WTC11 (cell line): ENCODE measurements at regions not wholly inside any gene's neighbourhood (a gene's known extent, or its start where the extent isn't known, plus 50 kb on each side); places are given as distances from the start of the nearest gene placed in this dataset.

Experiments used
- FOXJ3 ChIP-seq: sonication (generic); formaldehyde crosslinking; IDR thresholded peaks from 2 replicates; pipeline ENCODE4 v1.9.0; 2021; ENCODE audit warnings: missing genetic modification reagents, mild to moderate bottlenecking, borderline replicate concordance
- SMAD3 ChIP-seq: sonication (generic); formaldehyde crosslinking; IDR thresholded peaks from 2 replicates; pipeline ENCODE4 v1.8.0; 2022; ENCODE audit warnings: missing genetic modification reagents, mild to moderate bottlenecking, borderline replicate concordance
- TF ChIP-seq, protein P1 (sequence below): sonication (generic); formaldehyde crosslinking; conservative IDR thresholded peaks from 2 replicates; pipeline ENCODE4 v1.8.1; 2023; ENCODE audit warnings: mild to moderate bottlenecking, low read depth, missing genetic modification reagents, moderate library complexity
- TF ChIP-seq, protein P2 (sequence below): sonication (generic); formaldehyde crosslinking; IDR thresholded peaks from 2 replicates; pipeline ENCODE4 v1.8.0; 2023; ENCODE audit warnings: missing genetic modification reagents
- TF ChIP-seq, protein P3 (sequence below): sonication (generic); formaldehyde crosslinking; IDR thresholded peaks from 2 replicates; pipeline ENCODE4 v1.8.1; 2023; ENCODE audit warnings: mild to moderate bottlenecking, moderate library complexity, missing genetic modification reagents
- TF ChIP-seq, protein P4 (sequence below): sonication (generic); formaldehyde crosslinking; IDR thresholded peaks from 2 replicates; pipeline ENCODE4 v1.8.1; 2022; ENCODE audit warnings: low read depth, mild to moderate bottlenecking, moderate library complexity, missing genetic modification reagents, borderline replicate concordance
- TF ChIP-seq, protein P5 (sequence below): fragments of 250-450 bp; sonication (Bioruptor Pico); IDR thresholded peaks from 2 replicates; pipeline ENCODE4 v2.1.2; 2022; ENCODE audit warnings: mild to moderate bottlenecking, moderate library complexity
- TF ChIP-seq, protein P6 (sequence below): sonication (generic); formaldehyde crosslinking; IDR thresholded peaks from 2 replicates; pipeline ENCODE4 v1.8.0; 2022; ENCODE audit warnings: mild to moderate bottlenecking, missing genetic modification reagents

DNA sequence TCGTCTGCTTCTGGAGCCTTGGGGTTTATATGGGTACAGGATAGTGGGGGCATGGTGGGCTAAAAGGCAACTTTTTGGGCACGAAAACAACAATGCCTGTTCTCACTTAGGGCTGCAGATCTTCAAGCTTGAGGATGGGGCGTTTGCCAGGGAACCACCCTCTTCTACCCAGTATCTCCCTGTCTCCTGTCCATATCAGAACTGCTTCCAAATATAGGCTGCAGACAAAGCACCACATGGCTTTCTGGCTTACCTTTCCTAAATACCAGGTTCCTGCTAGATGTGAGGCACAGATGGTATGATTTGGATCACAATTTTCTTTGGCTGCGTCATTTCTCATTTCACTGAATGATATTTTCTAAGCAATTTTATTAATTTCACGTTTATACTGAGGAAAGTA lies 70.4 kb downstream of the CMAS start:
- TF ChIP-seq, protein P1, sequence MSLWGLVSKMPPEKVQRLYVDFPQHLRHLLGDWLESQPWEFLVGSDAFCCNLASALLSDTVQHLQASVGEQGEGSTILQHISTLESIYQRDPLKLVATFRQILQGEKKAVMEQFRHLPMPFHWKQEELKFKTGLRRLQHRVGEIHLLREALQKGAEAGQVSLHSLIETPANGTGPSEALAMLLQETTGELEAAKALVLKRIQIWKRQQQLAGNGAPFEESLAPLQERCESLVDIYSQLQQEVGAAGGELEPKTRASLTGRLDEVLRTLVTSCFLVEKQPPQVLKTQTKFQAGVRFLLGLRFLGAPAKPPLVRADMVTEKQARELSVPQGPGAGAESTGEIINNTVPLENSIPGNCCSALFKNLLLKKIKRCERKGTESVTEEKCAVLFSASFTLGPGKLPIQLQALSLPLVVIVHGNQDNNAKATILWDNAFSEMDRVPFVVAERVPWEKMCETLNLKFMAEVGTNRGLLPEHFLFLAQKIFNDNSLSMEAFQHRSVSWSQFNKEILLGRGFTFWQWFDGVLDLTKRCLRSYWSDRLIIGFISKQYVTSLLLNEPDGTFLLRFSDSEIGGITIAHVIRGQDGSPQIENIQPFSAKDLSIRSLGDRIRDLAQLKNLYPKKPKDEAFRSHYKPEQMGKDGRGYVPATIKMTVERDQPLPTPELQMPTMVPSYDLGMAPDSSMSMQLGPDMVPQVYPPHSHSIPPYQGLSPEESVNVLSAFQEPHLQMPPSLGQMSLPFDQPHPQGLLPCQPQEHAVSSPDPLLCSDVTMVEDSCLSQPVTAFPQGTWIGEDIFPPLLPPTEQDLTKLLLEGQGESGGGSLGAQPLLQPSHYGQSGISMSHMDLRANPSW (CRISPR knock-in tag), result no peak
- TF ChIP-seq, protein P2, sequence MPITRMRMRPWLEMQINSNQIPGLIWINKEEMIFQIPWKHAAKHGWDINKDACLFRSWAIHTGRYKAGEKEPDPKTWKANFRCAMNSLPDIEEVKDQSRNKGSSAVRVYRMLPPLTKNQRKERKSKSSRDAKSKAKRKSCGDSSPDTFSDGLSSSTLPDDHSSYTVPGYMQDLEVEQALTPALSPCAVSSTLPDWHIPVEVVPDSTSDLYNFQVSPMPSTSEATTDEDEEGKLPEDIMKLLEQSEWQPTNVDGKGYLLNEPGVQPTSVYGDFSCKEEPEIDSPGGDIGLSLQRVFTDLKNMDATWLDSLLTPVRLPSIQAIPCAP, result no peak
- TF ChIP-seq, protein P3, sequence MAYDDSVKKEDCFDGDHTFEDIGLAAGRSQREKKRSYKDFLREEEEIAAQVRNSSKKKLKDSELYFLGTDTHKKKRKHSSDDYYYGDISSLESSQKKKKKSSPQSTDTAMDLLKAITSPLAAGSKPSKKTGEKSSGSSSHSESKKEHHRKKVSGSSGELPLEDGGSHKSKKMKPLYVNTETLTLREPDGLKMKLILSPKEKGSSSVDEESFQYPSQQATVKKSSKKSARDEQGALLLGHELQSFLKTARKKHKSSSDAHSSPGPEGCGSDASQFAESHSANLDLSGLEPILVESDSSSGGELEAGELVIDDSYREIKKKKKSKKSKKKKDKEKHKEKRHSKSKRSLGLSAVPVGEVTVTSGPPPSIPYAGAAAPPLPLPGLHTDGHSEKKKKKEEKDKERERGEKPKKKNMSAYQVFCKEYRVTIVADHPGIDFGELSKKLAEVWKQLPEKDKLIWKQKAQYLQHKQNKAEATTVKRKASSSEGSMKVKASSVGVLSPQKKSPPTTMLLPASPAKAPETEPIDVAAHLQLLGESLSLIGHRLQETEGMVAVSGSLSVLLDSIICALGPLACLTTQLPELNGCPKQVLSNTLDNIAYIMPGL (CRISPR knock-in tag), result no peak
- TF ChIP-seq, protein P4, sequence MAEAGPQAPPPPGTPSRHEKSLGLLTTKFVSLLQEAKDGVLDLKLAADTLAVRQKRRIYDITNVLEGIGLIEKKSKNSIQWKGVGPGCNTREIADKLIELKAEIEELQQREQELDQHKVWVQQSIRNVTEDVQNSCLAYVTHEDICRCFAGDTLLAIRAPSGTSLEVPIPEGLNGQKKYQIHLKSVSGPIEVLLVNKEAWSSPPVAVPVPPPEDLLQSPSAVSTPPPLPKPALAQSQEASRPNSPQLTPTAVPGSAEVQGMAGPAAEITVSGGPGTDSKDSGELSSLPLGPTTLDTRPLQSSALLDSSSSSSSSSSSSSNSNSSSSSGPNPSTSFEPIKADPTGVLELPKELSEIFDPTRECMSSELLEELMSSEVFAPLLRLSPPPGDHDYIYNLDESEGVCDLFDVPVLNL (CRISPR knock-in tag), result no peak
- no peak for TF ChIP-seq SMAD3 (CRISPR knock-in tag)
- TF ChIP-seq, protein P5, sequence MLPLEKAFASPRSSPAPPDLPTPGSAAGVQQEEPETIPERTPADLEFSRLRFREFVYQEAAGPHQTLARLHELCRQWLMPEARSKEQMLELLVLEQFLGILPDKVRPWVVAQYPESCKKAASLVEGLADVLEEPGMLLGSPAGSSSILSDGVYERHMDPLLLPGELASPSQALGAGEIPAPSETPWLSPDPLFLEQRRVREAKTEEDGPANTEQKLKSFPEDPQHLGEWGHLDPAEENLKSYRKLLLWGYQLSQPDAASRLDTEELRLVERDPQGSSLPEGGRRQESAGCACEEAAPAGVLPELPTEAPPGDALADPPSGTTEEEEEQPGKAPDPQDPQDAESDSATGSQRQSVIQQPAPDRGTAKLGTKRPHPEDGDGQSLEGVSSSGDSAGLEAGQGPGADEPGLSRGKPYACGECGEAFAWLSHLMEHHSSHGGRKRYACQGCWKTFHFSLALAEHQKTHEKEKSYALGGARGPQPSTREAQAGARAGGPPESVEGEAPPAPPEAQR (CRISPR knock-in tag), result no peak
- TF ChIP-seq FOXJ3 (CRISPR knock-in tag), result no peak
- TF ChIP-seq, protein P6, sequence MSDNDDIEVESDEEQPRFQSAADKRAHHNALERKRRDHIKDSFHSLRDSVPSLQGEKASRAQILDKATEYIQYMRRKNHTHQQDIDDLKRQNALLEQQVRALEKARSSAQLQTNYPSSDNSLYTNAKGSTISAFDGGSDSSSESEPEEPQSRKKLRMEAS (CRISPR knock-in tag), result no peak
